NCI-H1694 treated with DMSO at 0.1 percent for 48 hours (cell line): ENCODE measurements at regions not wholly inside any gene's neighbourhood (a gene's known extent, or its start where the extent isn't known, plus 50 kb on each side); places are given as distances from the start of the nearest gene placed in this dataset.

ENCODE experiments used
- DNase-seq: peaks from one replicate; lab custom pipeline; 2025; lab: John Stamatoyannopoulos, UW

GRCh38 chr6:40973304-40973703, 65.7 kb downstream of the UNC5CL start:
- no peak for DNase-seq

- DNase-seq, result no peak
Measured at GRCh38 chr6:40972814-40973213, 66.2 kb downstream of the UNC5CL start.

GRCh38 chr6:40972190-40972589, 66.8 kb downstream of the UNC5CL start:
- DNase-seq, result no peak

GRCh38 chr6:40968620-40969164, 70.3 kb downstream of the UNC5CL start:
- no peak for DNase-seq

GRCh38 chr6:40966860-40967259, 72.2 kb downstream of the UNC5CL start:
- no peak for DNase-seq

GRCh38 chr6:40965046-40965445, 74.0 kb downstream of the UNC5CL start:
- no peak for DNase-seq

GRCh38 chr6:40963019-40963418, 76.0 kb downstream of the UNC5CL start:
- no peak for DNase-seq

- DNase-seq, result no peak
Measured at GRCh38 chr6:40962241-40962640, 76.8 kb downstream of the UNC5CL start.

- no peak for DNase-seq
Measured at GRCh38 chr6:40961831-40962230, 77.2 kb downstream of the UNC5CL start.

- DNase-seq, result peak; percentile 62
Measured at GRCh38 chr6:40960742-40961430, 78.1 kb downstream of the UNC5CL start.

- DNase-seq, result no peak
Measured at GRCh38 chr6:40959781-40960327, 79.2 kb downstream of the UNC5CL start.

- no peak for DNase-seq
Measured at GRCh38 chr6:40958738-40959137, 80.3 kb downstream of the UNC5CL start.

GRCh38 chr6:40957616-40958492, 81.2 kb downstream of the UNC5CL start:
- no peak for DNase-seq

- DNase-seq, result no peak
Measured at GRCh38 chr6:40956936-40957335, 82.1 kb downstream of the UNC5CL start.

- DNase-seq, result no peak
Measured at GRCh38 chr6:40955178-40955545, 83.9 kb downstream of the UNC5CL start.

- DNase-seq, result no peak
Measured at GRCh38 chr6:40954446-40955177, 84.4 kb downstream of the UNC5CL start.

- DNase-seq, result no peak
Measured at GRCh38 chr6:40953486-40953885, 85.5 kb downstream of the UNC5CL start.

GRCh38 chr6:40950986-40951698, 87.9 kb downstream of the UNC5CL start:
- DNase-seq, result no peak

- DNase-seq, result no peak
Measured at GRCh38 chr6:40948570-40948969, 90.5 kb downstream of the UNC5CL start.

GRCh38 chr6:40947876-40948526, 91.0 kb downstream of the UNC5CL start:
- no peak for DNase-seq

GRCh38 chr6:40946738-40947301, 92.2 kb downstream of the UNC5CL start:
- DNase-seq, result no peak
